T-helper 2 cell treated with Interferon-gamma antibody and Interleukin-4, amounts not matched to agents 5 μg/mL and 100 μg/mL, for 36 hours (primary cell): ENCODE measurements at regions not wholly inside any gene's neighbourhood (a gene's known extent, or its start where the extent isn't known, plus 50 kb on each side); places are given as distances from the start of the nearest gene placed in this dataset.

Experiments used
- DNase-seq: peaks from one replicate; pipeline ENCODE4 v3.0.0; 2021; ENCODE audit warnings: low spot score
- H3K27ac Mint-ChIP-seq: one replicate; pipeline ENCODE4 v1.8.0; 2021; ENCODE audit warnings: mild to moderate bottlenecking, mixed read lengths
- H3K27me3 Mint-ChIP-seq: one replicate; pipeline ENCODE4 v1.8.0; 2021; ENCODE audit warnings: low read depth, mixed read lengths
- H3K36me3 Mint-ChIP-seq: one replicate; pipeline ENCODE4 v1.8.0; 2021; ENCODE audit warnings: low read depth, mixed read lengths
- H3K4me1 Mint-ChIP-seq: one replicate; pipeline ENCODE4 v1.8.0; 2021; ENCODE audit warnings: low read depth, mixed read lengths
- H3K4me3 Mint-ChIP-seq: one replicate; pipeline ENCODE4 v1.8.0; 2022; ENCODE audit warnings: mild to moderate bottlenecking, moderate library complexity, mixed read lengths
- H3K9me3 Mint-ChIP-seq: one replicate; pipeline ENCODE4 v1.8.0; 2021; ENCODE audit warnings: mixed read lengths

DNA sequence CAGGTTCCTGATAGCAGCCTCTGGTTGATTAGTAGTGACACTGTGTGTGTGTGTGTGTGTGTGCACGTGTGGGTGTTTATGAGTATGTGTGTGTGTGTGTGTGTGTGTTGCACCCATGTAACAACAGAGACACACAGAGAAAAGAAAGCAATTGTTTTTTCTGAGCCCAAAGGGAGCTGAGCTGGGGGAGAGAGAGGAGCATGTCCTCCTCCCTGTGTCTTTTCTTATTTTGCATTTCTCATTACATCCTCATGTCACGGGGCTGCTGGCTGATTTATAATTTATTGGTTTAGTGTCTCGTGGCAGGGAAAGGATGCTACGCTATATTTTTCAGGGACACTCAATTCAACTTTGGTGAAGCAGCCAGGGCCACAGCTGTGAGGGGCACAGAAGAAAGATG, 511.4 kb downstream of the BCOR start:
- DNase-seq, result no peak
- Mint-ChIP-seq H3K27me3 (no peaks in the 10 kb centered on the region), H3K9me3 (no peaks in the 10 kb centered on the region), H3K4me3 (no peak overlapping the region), H3K27ac (no peak overlapping the region), H3K36me3 (no peaks in the 10 kb centered on the region), H3K4me1 (no peaks in the 10 kb centered on the region)

DNA sequence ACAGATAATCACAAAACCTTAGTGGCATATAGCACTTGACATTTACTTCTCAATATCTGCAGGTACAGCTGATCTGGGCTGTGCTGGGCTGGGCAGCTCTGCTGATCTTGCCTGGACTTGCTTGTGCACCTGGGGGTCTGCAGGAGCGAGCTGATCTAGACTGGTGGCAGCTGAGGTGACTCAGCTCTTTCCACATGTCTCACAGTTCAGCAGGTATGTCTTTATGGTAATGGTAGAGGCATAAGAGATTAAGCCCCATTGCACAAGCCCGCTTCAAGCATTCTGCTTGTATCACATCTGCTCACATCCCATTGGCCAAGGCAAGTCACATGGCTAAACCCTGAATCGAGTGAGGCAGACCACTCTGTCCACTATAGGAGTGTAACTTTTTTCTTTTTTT, 506.7 kb downstream of the BCOR start:
- DNase-seq, result no peak
- H3K4me3 Mint-ChIP-seq, result no peak overlapping the region
- H3K27me3 Mint-ChIP-seq, result no peaks in the 10 kb centered on the region
- H3K9me3 Mint-ChIP-seq, result no peaks in the 10 kb centered on the region
- no peaks in the 10 kb centered on the region for H3K36me3 Mint-ChIP-seq
- H3K27ac Mint-ChIP-seq, result no peak overlapping the region
- H3K4me1 Mint-ChIP-seq, result no peaks in the 10 kb centered on the region

GRCh38 chrX:39592776-39593175, 505.0 kb downstream of the BCOR start:
- Mint-ChIP-seq H3K4me3 (no peak overlapping the region), H3K4me1 (no peaks in the 10 kb centered on the region), H3K9me3 (no peaks in the 10 kb centered on the region), H3K36me3 (no peaks in the 10 kb centered on the region), H3K27me3 (no peaks in the 10 kb centered on the region), H3K27ac (no peak overlapping the region)
- no peak for DNase-seq

- peak; percentile 6 for DNase-seq
- Mint-ChIP-seq H3K27ac (no peak overlapping the region), H3K27me3 (no peaks in the 10 kb centered on the region), H3K4me3 (no peak overlapping the region), H3K36me3 (no peaks in the 10 kb centered on the region), H3K9me3 (no peaks in the 10 kb centered on the region), H3K4me1 (peaks cover 5% of the 10 kb centered on the region)
These were observed 501.8 kb downstream of the BCOR start for GRCh38 chrX:39595977-39596376.

- H3K9me3 Mint-ChIP-seq, result no peaks in the 10 kb centered on the region
- no peak for DNase-seq
- H3K27ac Mint-ChIP-seq, result no peak overlapping the region
These were observed 501.3 kb downstream of the BCOR start for GRCh38 chrX:39596437-39596836.

GRCh38 chrX:39599339-39599738, 498.4 kb downstream of the BCOR start:
- no peak for DNase-seq
- Mint-ChIP-seq H3K4me3 (no peak overlapping the region), H3K36me3 (no peaks in the 10 kb centered on the region), H3K27me3 (no peaks in the 10 kb centered on the region), H3K9me3 (no peaks in the 10 kb centered on the region), H3K27ac (no peak overlapping the region), H3K4me1 (peaks cover 5% of the 10 kb centered on the region)

More at GRCh38 chrX:39596437-39596836, 501.3 kb downstream of the BCOR start:
- H3K4me3 Mint-ChIP-seq, result no peak overlapping the region
- peaks cover 5% of the 10 kb centered on the region for H3K4me1 Mint-ChIP-seq
- no peaks in the 10 kb centered on the region for H3K36me3 Mint-ChIP-seq
- H3K27me3 Mint-ChIP-seq, result no peaks in the 10 kb centered on the region

GRCh38 chrX:39600222-39600621, 497.5 kb downstream of the BCOR start:
- Mint-ChIP-seq H3K4me1 (peaks cover 5% of the 10 kb centered on the region), H3K27me3 (no peaks in the 10 kb centered on the region)
- no peak for DNase-seq

GRCh38 chrX:39601231-39602177, 496.3 kb downstream of the BCOR start:
- Mint-ChIP-seq H3K27me3 (no peaks in the 10 kb centered on the region), H3K9me3 (peaks cover under 1% of the 10 kb centered on the region), H3K4me1 (peaks cover 5% of the 10 kb centered on the region), H3K36me3 (no peaks in the 10 kb centered on the region), H3K27ac (no peak overlapping the region), H3K4me3 (no peak overlapping the region)
- no peak for DNase-seq

More at GRCh38 chrX:39600222-39600621, 497.5 kb downstream of the BCOR start:
- H3K27ac Mint-ChIP-seq, result no peak overlapping the region
- no peak overlapping the region for H3K4me3 Mint-ChIP-seq
- no peaks in the 10 kb centered on the region for H3K9me3 Mint-ChIP-seq
- no peaks in the 10 kb centered on the region for H3K36me3 Mint-ChIP-seq

DNA sequence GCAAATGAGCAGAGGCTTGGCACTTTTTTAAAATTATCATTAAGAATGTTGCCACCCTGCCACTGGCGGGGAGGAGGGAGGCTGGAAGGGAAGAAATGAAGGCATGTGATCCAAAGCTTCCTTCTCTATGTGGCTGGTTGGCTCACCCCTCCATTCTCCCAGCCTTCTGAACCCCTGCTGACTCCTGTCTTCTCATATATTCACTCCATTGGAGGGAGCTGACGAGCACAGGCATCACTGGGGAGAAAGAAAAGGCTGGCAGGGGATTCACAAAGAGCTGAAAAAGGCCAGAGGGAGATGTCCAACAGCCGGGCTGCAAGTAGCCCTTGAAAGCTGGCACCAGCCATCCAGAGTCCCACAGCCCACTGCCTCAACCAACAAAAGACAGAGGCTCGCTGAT, 495.6 kb downstream of the BCOR start:
- DNase-seq, result no peak
- Mint-ChIP-seq H3K4me3 (no peak overlapping the region), H3K27me3 (no peaks in the 10 kb centered on the region), H3K9me3 (peaks cover 6% of the 10 kb centered on the region), H3K27ac (no peak overlapping the region), H3K4me1 (peaks cover 5% of the 10 kb centered on the region), H3K36me3 (no peaks in the 10 kb centered on the region)

- no peaks in the 10 kb centered on the region for H3K27me3 Mint-ChIP-seq
- H3K27ac Mint-ChIP-seq, result no peak overlapping the region
- peaks cover 5% of the 10 kb centered on the region for H3K4me1 Mint-ChIP-seq
- H3K36me3 Mint-ChIP-seq, result no peaks in the 10 kb centered on the region
- no peak overlapping the region for H3K4me3 Mint-ChIP-seq
- H3K9me3 Mint-ChIP-seq, result peaks cover 6% of the 10 kb centered on the region
- no peak for DNase-seq
These were observed 494.5 kb downstream of the BCOR start for GRCh38 chrX:39603230-39603629.

GRCh38 chrX:39605183-39605582, 492.6 kb downstream of the BCOR start:
- H3K4me1 Mint-ChIP-seq, result peaks cover 5% of the 10 kb centered on the region
- peaks cover 6% of the 10 kb centered on the region for H3K9me3 Mint-ChIP-seq
- no peaks in the 10 kb centered on the region for H3K36me3 Mint-ChIP-seq
- no peak overlapping the region for H3K4me3 Mint-ChIP-seq
- no peaks in the 10 kb centered on the region for H3K27me3 Mint-ChIP-seq
- no peak for DNase-seq
- H3K27ac Mint-ChIP-seq, result no peak overlapping the region

GRCh38 chrX:39605866-39606265, 491.9 kb downstream of the BCOR start:
- Mint-ChIP-seq H3K9me3 (peaks cover 6% of the 10 kb centered on the region), H3K4me3 (no peak overlapping the region), H3K4me1 (peaks cover under 1% of the 10 kb centered on the region), H3K27ac (no peak overlapping the region), H3K27me3 (no peaks in the 10 kb centered on the region), H3K36me3 (no peaks in the 10 kb centered on the region)
- no peak for DNase-seq

- no peak for DNase-seq
- H3K4me3 Mint-ChIP-seq, result no peak overlapping the region
- no peaks in the 10 kb centered on the region for H3K36me3 Mint-ChIP-seq
- H3K4me1 Mint-ChIP-seq, result peaks cover 10% of the 10 kb centered on the region
- H3K9me3 Mint-ChIP-seq, result peaks cover 6% of the 10 kb centered on the region
- no peaks in the 10 kb centered on the region for H3K27me3 Mint-ChIP-seq
- H3K27ac Mint-ChIP-seq, result no peak overlapping the region
These were observed 487.8 kb downstream of the BCOR start for GRCh38 chrX:39609941-39610340.

DNA sequence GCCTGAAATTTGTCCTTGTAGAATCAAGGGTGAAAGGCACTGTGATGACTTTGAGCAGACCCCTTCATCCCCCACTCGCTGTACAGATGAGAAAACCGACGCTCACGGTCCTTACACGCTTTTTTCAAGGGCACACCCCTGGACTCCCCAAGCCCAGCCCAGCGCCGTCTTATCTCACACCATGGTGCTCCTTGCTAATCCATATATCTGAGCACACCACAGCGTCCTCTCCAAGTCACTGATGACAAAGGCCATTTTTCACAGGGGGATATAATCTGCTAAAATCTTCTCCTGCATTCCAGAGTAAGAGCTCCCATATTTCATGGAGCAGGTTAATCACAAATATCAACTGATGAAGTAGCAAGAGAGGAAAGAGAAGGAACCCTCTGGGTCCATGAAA, 486.3 kb downstream of the BCOR start:
- Mint-ChIP-seq H3K27ac (no peak overlapping the region), H3K36me3 (no peaks in the 10 kb centered on the region), H3K9me3 (peaks cover 6% of the 10 kb centered on the region), H3K4me1 (peaks cover 12% of the 10 kb centered on the region), H3K4me3 (no peak overlapping the region), H3K27me3 (no peaks in the 10 kb centered on the region)
- DNase-seq, result no peak
